Smooth muscle cell (in vitro differentiated cells): ENCODE measurements at regions not wholly inside any gene's neighbourhood (a gene's known extent, or its start where the extent isn't known, plus 50 kb on each side); places are given as distances from the start of the nearest gene placed in this dataset.

ENCODE experiments used
- DNase-seq: peaks from one replicate; lab custom pipeline; 2025; ENCODE audit not compliant: unreplicated experiment; lab: John Stamatoyannopoulos, UW
- H2AFZ ChIP-seq: fragments of 200-600 bp; sonication (generic); 2 replicates; pipeline ENCODE4 v1.6.0; 2016; ENCODE audit warnings: antibody characterized with exemption, low read depth, mild to moderate bottlenecking
- H3F3A ChIP-seq: fragments of 200-600 bp; sonication (generic); 2 replicates; pipeline ENCODE4 v1.6.0; 2017; ENCODE audit warnings: antibody characterized with exemption, low read depth
- H3K27ac ChIP-seq: fragments of 200-600 bp; sonication (generic); 2 replicates; pipeline ENCODE4 v1.5.1; 2016; ENCODE audit warnings: low read depth, mild to moderate bottlenecking
- H3K27me3 ChIP-seq: fragments of 200-600 bp; sonication (generic); 2 replicates; pipeline ENCODE4 v1.6.1; 2016; ENCODE audit warnings: low read depth, mild to moderate bottlenecking
- H3K36me3 ChIP-seq: fragments of 200-600 bp; sonication (generic); 2 replicates; pipeline ENCODE4 v1.5.1; 2016; ENCODE audit warnings: low read depth
- H3K4me1 ChIP-seq: fragments of 200-600 bp; sonication (generic); 2 replicates; pipeline ENCODE4 v1.5.1; 2016; ENCODE audit warnings: low read depth
- H3K4me2 ChIP-seq: fragments of 200-600 bp; sonication (generic); 2 replicates; pipeline ENCODE4 v1.6.0; 2016; ENCODE audit warnings: mild to moderate bottlenecking
- H3K4me3 ChIP-seq: fragments of 200-600 bp; sonication (generic); 2 replicates; pipeline ENCODE4 v1.5.1; 2016; ENCODE audit warnings: mild to moderate bottlenecking
- H3K79me2 ChIP-seq: fragments of 200-600 bp; sonication (generic); 2 replicates; pipeline ENCODE4 v1.6.0; 2016; ENCODE audit warnings: low read depth, mild to moderate bottlenecking
- H3K9ac ChIP-seq: fragments of 200-600 bp; sonication (generic); 2 replicates; pipeline ENCODE4 v1.6.0; 2016; ENCODE audit warnings: low read depth
- H3K9me3 ChIP-seq: fragments of 200-600 bp; sonication (generic); replicated peaks from 2 replicates; pipeline ENCODE4 v1.5.1; 2016; ENCODE audit warnings: low read depth
- H4K20me1 ChIP-seq: fragments of 200-600 bp; sonication (generic); 2 replicates; pipeline ENCODE4 v1.6.0; 2016; ENCODE audit warnings: low read depth
- CTCF ChIP-seq: fragments of 200-600 bp; sonication (generic); IDR thresholded peaks from 2 replicates; pipeline ENCODE4 v1.5.1; 2017; ENCODE audit warnings: borderline replicate concordance, mild to moderate bottlenecking, antibody characterized with exemption; ENCODE audit not compliant: insufficient read depth, poor library complexity, severe bottlenecking
- WGBS: methylation state at CpG from one replicate; pipeline ENCODE4 v1.1.7; 2016; ENCODE audit warnings: low lambda C conversion rate; 5-methylcytosine and 5-hydroxymethylcytosine counted together

GRCh38 chr5:124050120-124050770 is 538.3 kb downstream of the CSNK1G3 start:
- no peaks in the 10 kb centered on the region for H3K36me3 ChIP-seq
- no peak overlapping the region for H3K27ac ChIP-seq
- H3K4me1 ChIP-seq: peaks cover 12% of the 10 kb centered on the region
- no peak overlapping the region for H2AFZ ChIP-seq
- no peak overlapping the region for H3K9ac ChIP-seq
- no peaks in the 10 kb centered on the region for H3K27me3 ChIP-seq
- no peak for TF ChIP-seq CTCF
- no peaks in the 10 kb centered on the region for H4K20me1 ChIP-seq
- H3K4me3 ChIP-seq: no peak overlapping the region
- 92% methylated on average over 3 of the region's 3 CpGs for WGBS
- no peaks in the 10 kb centered on the region for H3K9me3 ChIP-seq
- no peak for DNase-seq
- H3F3A ChIP-seq: no peaks in the 10 kb centered on the region
- H3K79me2 ChIP-seq: no peaks in the 10 kb centered on the region
- no peak overlapping the region for H3K4me2 ChIP-seq

- Histone ChIP-seq H3K4me3 (no peak overlapping the region), H3K27ac (no peak overlapping the region), H3K9me3 (no peaks in the 10 kb centered on the region), H3K9ac (no peak overlapping the region), H4K20me1 (no peaks in the 10 kb centered on the region), H3K36me3 (no peaks in the 10 kb centered on the region), H3K79me2 (no peaks in the 10 kb centered on the region), H3K27me3 (no peaks in the 10 kb centered on the region), H3K4me2 (no peak overlapping the region), H2AFZ (no peak overlapping the region), H3F3A (no peaks in the 10 kb centered on the region), H3K4me1 (no peaks in the 10 kb centered on the region)
- TF ChIP-seq CTCF: no peak
- 96% methylated on average over 2 of the region's 2 CpGs for WGBS
- DNase-seq: no peak
Measured at GRCh38 chr5:124045412-124045811, 533.4 kb downstream of the CSNK1G3 start.

GRCh38 chr5:124044613-124045012 is 532.6 kb downstream of the CSNK1G3 start:
- H2AFZ ChIP-seq: no peak overlapping the region
- 85% methylated on average over 2 of the region's 2 CpGs for WGBS

More at GRCh38 chr5:124044613-124045012, 532.6 kb downstream of the CSNK1G3 start:
- Histone ChIP-seq H3K27me3 (no peaks in the 10 kb centered on the region), H3K4me2 (no peak overlapping the region), H3K9ac (no peak overlapping the region), H3K4me3 (no peak overlapping the region), H4K20me1 (no peaks in the 10 kb centered on the region), H3K36me3 (no peaks in the 10 kb centered on the region), H3F3A (no peaks in the 10 kb centered on the region), H3K4me1 (no peaks in the 10 kb centered on the region), H3K79me2 (no peaks in the 10 kb centered on the region), H3K27ac (no peak overlapping the region), H3K9me3 (no peaks in the 10 kb centered on the region)
- no peak for DNase-seq
- no peak for TF ChIP-seq CTCF
